CD4-positive, alpha-beta T cell treated with Interleukin-6 at 100 ng/mL for 8 hours (primary cell): ENCODE measurements at regions not wholly inside any gene's neighbourhood (a gene's known extent, or its start where the extent isn't known, plus 50 kb on each side); places are given as distances from the start of the nearest gene placed in this dataset.
"Not testable (repeated sequence)": the region's sequence is repeated elsewhere in the genome, so short reads cannot be mapped to it uniquely, and the experiment has no call there.

Experiments used
- DNase-seq: peaks from one replicate; pipeline ENCODE4 v3.0.0-alpha.2; 2020; ENCODE audit warnings: mixed read lengths, low spot score

DNA sequence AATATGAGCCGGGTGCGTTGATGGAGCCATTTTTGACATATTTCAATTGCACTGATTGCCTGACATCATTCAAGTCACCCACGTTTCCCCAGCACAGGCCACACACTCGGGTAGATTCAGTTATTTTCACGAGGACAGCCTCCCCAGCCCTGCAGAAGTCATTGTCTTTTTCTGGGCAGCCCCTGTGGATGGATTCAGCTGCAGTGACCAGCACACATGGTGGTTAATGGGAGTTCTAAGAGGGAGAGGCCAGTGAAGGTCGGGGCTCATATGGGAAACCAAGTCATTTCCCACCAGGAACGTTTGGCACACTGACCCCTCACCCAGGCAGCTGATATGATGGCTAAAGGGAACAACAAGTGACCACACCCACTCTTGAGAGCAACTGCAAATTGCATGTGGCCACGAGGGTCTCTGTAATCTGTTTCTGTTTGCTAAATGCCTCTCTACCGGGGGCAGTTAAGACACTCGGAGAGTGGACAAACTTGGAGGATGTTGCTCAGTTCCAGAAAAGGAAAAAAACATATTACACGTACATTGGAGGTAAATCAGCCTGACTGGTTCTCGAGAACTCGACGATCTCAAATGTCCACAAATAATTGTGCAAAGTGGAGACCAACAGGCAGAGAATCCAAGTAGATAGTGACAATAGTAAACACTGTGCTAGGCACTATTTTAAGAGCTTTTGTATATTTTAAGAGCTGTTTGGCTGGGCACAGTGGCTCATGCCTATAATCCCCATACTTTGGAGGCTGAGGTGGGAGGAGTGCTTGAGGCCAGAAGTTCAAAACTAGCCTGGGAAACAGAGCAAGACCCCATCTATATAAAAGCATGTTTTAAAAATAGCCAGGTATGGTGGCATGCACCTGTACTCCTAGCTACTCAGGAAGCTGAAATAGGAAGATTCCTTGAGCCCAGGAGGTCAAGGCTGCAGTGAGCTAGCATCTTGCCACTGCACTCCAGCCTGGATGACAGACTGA, 167.2 kb upstream of the IRF2BP2 start:
- DNase-seq: no peak

DNA sequence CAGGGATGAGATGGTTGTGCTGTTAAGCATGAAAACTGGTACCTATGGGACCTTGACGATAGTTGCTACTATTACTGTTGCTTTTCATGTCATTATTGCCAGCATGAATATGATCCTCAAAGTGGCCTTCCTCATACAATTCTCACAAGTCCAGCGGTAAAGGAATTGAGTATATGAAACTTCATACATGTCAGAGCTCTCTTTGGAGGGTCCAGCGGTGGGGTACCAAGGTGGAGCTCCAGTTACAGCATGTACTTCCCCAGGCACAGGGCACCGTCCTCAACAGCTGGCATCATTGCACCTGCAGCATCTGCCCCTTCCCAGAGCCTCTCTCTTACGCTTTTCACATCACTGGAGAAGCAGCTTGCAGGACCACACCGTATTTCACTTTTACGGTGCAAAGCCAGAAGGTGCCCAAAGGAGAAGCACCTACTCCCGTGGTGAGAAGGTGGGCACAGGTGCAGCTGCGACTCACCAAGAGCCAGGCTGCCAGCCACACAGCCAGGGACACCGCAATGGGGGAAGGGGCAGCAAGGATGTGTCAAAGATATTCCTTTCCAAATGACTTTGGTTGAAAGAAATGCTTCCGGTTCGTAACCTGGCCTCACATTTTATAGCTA, 166.4 kb upstream of the IRF2BP2 start:
- DNase-seq: no peak

DNA sequence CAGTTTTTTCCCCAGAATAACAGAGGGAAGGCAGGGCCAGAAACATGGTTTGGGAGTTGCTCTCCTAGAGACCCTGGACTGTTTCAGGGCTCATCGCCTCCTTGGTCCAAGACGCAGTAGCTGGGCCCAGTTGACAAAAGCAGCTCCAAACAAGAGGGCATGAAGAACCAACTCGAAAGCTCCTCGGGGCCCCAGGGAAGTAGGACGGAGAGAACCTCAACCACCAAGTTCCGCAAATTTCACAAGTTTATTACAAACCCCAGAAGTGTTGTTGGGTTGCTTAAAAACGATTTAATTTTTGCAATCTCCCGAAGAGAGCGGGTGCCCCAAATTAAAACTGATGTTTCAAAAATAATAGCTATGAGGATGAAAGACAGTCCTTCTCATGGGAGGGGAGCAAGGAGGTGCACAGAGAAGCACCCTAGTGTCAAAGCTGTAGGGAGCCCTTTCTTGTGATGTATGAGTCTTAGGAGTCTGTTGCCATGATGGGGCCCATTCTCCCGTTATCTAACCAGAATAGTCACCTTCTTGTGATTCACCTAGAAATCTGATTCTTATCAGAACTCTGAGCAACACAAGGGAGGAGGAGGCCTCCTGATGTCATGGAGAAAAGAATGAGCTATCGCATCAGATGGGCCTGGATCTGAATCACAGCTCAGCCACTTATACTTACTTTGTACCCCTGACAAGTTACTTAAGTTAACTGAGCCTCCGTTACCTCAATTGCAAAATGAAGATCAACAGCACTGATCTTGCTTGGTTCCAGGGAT, 165.7 kb upstream of the IRF2BP2 start:
- DNase-seq: no peak

- DNase-seq: no peak
These were observed 165.0 kb upstream of the IRF2BP2 start for GRCh38 chr1:234774971-234775370.

GRCh38 chr1:234773936-234774677, 164.1 kb upstream of the IRF2BP2 start:
- no peak for DNase-seq

GRCh38 chr1:234772345-234773147, 162.6 kb upstream of the IRF2BP2 start:
- peak; percentile 89 for DNase-seq

DNA sequence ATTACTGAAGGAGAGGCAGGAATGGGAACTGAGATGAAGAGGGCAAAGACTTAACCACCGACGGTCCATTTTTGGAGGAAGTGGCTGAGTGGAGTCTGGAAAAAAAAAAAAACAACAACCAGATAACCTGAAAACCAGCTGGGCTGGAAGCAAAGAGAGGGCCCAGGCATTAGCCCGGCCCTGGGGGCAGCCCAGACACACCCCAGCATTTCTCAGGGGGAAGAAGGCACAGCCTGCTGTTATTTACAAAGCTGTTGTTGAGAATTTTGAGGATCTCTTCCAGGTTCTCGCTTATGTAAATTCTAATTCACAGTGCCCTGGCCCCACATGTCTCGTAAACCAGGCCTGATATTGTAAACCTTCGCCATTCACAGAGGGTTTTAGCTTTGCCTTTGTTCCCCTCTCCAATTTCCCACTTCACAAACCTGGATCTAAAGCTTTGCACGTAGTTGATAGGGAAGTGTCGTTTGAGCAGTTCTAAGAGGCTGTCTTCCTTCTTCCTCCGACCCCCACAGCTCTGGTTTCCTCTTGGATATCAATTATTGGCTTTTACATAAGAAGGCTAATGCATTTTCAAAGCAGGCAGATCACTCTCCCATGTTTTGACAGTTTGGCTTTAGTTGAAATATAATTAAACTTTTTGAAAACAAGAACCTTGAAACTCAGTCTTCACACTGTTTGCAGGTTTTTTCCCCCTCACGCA, 161.8 kb upstream of the IRF2BP2 start:
- DNase-seq: no peak

DNA sequence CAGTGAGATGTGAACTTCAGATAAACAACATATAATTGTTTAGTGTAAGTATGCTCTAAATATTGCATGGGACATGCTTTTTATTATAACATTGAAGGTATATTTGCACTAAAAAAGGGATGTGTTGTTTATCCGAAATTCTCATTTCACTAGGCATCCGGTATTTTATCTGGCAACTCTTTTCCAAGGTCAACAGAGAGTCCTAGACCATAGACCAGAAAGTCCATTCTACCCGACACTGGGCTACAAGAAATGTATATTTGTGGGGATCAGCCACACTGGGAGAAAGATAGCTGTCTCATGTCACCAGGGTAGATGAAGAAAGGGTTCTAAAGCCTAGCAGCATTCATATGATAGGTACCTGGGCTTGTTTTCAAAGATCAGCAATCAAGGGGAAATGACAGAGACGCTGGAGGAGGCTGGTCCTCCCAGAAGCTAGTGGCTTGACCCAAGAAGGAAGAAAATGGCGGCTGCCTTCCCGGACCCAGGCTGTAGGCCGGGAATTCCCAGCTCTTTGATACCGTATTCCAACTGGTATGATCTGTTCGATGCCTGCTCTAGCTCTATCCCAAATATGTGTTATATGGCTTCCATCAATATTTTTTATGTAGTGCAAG, 161.1 kb upstream of the IRF2BP2 start:
- no peak for DNase-seq

GRCh38 chr1:234769986-234770795, 160.2 kb upstream of the IRF2BP2 start:
- DNase-seq: no peak

DNA sequence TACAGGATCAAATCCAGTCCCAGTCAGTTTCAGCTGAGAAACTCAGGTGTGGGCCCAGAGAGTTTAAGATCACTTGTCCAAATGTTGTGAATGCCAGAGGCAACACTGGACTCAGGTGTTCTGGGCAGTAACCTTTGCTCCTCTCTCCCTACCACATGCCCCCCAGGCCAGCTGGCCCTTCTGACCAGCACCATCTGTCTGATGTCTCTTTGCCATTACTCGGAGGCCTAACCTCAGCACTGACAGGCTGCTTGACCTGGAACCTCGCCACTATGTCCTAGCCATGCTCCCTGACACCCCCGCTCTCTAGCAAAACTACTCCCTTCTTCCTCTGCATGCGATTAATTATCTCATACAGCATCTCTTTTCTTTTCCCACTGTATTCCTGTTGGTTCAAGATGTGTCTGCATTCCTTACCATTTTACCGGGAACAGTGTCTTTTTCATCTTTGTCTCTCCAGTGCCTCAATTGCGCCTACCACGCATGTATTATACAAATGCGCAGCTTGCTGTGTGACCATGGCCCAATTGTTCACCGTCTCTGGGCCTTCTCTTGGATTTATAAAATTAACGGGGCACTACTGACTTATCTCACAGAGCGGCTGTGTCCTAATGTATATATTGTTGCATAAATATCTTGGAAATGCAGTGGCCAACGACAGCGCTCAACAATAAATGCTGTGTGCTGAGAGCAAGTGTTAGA, 159.5 kb upstream of the IRF2BP2 start:
- DNase-seq: no peak

DNA sequence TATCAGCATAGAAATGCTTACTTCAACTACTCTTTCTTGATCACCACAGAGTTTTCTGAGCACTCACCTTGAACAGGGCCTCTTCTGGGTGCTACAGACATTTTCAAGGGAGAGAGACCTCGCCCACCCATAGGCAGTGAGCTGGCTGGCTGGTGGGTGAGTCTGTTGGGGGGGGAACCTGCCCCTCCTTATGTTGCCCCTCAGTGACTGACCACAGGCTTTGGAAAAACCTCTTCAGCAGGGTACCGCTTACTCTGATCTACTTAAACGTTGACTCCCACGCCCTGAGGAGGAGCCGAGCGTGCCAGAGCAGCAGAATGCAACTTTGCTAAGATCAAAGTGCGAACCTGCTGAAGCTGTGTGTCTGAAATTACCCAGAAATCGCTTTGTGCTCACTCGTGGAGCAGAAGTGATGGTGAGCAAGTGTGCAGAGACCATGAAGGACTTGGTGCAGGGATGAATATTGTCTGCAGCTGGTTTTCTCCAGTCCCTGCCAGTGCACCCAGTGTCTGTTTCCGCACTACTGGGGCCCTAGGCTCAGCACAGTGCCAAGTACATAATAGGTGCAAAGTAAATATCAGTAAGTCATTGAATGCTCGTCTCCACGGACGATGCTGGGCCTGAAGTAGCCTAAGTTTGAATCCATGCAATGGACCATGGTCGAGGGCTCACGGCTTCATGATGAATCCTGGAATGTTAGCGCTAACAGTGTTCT, 158.7 kb upstream of the IRF2BP2 start:
- DNase-seq: peak; percentile 52

DNA sequence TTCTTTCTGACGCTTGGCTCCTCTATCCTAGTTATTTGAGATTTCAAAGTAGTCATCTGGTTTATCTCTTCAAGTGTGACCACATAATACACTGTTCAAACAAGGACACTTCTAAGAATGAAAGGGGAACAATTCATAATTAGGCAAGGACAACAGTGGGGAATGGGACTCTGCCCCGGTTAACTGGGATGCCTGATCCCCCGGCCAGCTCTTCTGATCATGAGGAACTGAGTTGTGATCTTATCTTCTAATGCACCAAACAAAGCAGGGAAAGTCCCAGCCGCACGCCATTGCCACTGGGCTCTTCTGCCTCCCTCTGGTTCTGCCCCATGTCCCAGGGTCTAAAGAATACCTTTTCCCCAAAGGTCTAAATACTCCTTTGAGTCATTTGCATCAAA, 158.2 kb upstream of the IRF2BP2 start:
- no peak for DNase-seq

GRCh38 chr1:234765672-234766071, 155.7 kb upstream of the IRF2BP2 start:
- DNase-seq: no peak

DNA sequence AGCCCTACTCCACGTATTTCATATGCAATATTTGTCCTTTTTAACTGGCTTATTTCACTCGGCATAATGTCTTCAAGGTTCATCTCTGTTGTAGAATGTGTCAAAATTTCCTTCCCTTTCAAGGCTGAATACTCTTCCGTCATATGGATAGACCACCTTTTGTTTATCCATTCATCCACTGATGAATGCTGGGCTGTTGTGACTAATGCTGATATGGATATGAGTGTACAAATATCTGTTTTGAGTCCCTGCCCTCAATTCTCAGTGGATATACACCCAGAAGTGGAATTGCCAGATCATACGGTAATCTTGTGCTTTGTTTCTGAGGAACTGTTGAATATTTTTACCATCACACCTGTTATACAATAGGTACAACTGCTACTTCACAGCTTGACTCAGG, 155.2 kb upstream of the IRF2BP2 start:
- no peak for DNase-seq

DNA sequence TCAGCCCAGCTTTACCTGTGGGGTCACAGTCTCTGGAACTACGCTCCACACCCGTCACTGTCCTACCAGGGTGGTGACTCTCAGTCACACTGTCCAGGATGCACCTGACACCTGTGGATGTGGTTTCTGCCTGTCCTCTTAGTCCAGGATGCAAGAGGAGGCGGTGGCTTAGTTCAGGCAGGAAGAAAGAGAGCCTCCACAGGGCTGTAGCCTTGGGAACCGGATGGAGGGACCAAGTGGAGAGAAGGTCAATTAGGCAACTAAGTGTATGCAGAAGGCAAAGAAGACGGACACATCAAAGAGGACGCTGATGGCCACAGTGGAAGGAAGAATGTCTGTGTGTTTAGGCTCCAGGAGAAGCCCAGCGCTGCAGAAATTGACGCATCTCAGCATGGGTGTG, 153.9 kb upstream of the IRF2BP2 start:
- DNase-seq: no peak

- DNase-seq: no peak
These were observed 153.4 kb upstream of the IRF2BP2 start for GRCh38 chr1:234763367-234763766.

DNA sequence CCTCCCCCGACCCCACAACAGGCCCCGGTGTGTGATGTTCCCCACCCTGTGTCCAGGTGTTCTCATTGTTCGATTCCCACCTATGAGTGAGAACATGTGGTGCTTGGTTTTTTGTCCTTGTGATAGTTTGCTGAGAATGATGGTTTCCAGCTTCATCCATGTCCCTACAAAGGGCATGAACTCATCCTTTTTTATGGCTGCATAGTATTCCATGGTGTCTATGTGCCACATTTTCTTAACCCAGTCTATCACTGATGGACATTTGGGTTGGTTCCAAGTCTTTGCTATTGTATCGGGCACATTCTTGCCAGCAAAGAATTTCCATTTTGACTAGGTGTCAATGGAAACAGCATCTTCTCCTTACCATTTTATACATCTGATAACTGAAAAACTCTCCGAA, 152.1 kb upstream of the IRF2BP2 start:
- not testable (repeated sequence) for DNase-seq

- DNase-seq: no peak
These were observed 150.3 kb upstream of the IRF2BP2 start for GRCh38 chr1:234760303-234760723.
